K562 (cell line): ENCODE measurements at regions not wholly inside any gene's neighbourhood (a gene's known extent, or its start where the extent isn't known, plus 50 kb on each side); places are given as distances from the start of the nearest gene placed in this dataset.

Source experiments
- ATAC-seq: fragments of 200-7000 bp; cut with Tn5 transposase; 3 replicates; pipeline ENCODE4 v1.9.1; 2020; ENCODE audit warnings: moderate library complexity
- BruUV-seq: library from RNA; stranded (reverse); fragments of 400-500 nt; replicated peaks from 2 replicates; lab custom pipeline; 2021; lab: Mats Ljungman, UMichigan
- CTCF ChIA-PET: fragments of 300-600 bp; formaldehyde crosslinking; extraction: SDS; loops from one replicate; lab custom pipeline; 2021; ENCODE audit warnings: low intra/inter-chr PET ratio; lab: Yijun Ruan, JAX
- POLR2A ChIA-PET: fragments of 300-600, 350-650 bp; sonication (Branson Sonifier 250); formaldehyde crosslinking; extraction: SDS; loops from one replicate; lab custom pipeline; 2021; ENCODE audit warnings: antibody characterized with exemption, inconsistent platforms; lab: Yijun Ruan, JAX
- DNase-seq, 4 experiments: peaks; one replicate each; pipeline versions ENCODE4 v3.0.0 to v3.0.0-alpha.2; 2011 to 2018; ENCODE audit warnings: low spot score in 3 of 4, mixed read lengths in 3 of 4; ENCODE audit errors: extremely low read depth in 1 of 4
- FAIRE-seq: peaks from 2 replicates; lab custom pipeline; 2011; peaks lifted over from hg19 to GRCh38; lab: Jason Lieb, UNC
- H2AFZ ChIP-seq: 2 replicates; pipeline ENCODE4 v1.6.0; 2011; ENCODE audit warnings: low read depth, low read length, control low read depth, inconsistent platforms
- H3K27ac ChIP-seq: fragments of 200-600 bp; 3 replicates; pipeline ENCODE4 v1.8.0; 2011; ENCODE audit warnings: low read depth, mild to moderate bottlenecking, control low read depth, inconsistent platforms, low read length, moderate library complexity, mixed read lengths; ENCODE audit errors: extremely low read depth
- H3K27me3 ChIP-seq, 2 experiments: fragments of 300-600 bp in 1 of 2; 2 replicates in 1 of 2; 3 replicates in 1 of 2; pipeline versions ENCODE4 v1.6.0 to v1.8.0; 2011; ENCODE audit warnings: inconsistent platforms in 2 of 2, low read length in 2 of 2, mild to moderate bottlenecking in 1 of 2, mixed read lengths in 1 of 2, moderate library complexity in 1 of 2; ENCODE audit not compliant: control insufficient read depth in 2 of 2, insufficient read depth in 2 of 2
- H3K36me3 ChIP-seq: fragments of 300-600 bp; 3 replicates; pipeline ENCODE4 v1.8.0; 2011; ENCODE audit warnings: mild to moderate bottlenecking, low read length, inconsistent platforms; ENCODE audit not compliant: control insufficient read depth, insufficient read depth
- H3K4me1 ChIP-seq, 2 experiments: fragments of 200-600 bp in 1 of 2; replicated peaks in 1 of 2; 2 replicates in 1 of 2; 3 replicates in 1 of 2; pipeline versions ENCODE4 v1.5.1 to v1.8.0; 2011; ENCODE audit warnings: inconsistent platforms in 2 of 2, low read length in 2 of 2, mild to moderate bottlenecking in 1 of 2, mixed read lengths in 1 of 2, moderate library complexity in 1 of 2; ENCODE audit not compliant: control insufficient read depth in 2 of 2, insufficient read depth in 2 of 2
- H3K4me2 ChIP-seq: 2 replicates; pipeline ENCODE4 v1.6.1; 2011; ENCODE audit warnings: low read length, control low read depth, inconsistent platforms, mixed read lengths; ENCODE audit not compliant: insufficient read depth
- H3K4me3 ChIP-seq: fragments of 200-600 bp; sonication (generic), shearing (Covaris generic); 2 replicates; pipeline ENCODE4 v1.5.1; 2016; ENCODE audit warnings: control low read depth, inconsistent platforms
- H3K79me2 ChIP-seq: fragments of 200-600 bp; 3 replicates; pipeline ENCODE4 v1.8.0; 2011; ENCODE audit warnings: low read length, inconsistent platforms; ENCODE audit not compliant: control insufficient read depth, insufficient read depth
- H3K9ac ChIP-seq, 2 experiments: 2 replicates each; pipeline versions ENCODE4 v1.6.0 to v1.6.1; 2011; ENCODE audit warnings: low read depth in 2 of 2, low read length in 2 of 2, control low read depth in 1 of 2, inconsistent platforms in 1 of 2, mild to moderate bottlenecking in 1 of 2, mixed read lengths in 1 of 2; ENCODE audit not compliant: insufficient read depth in 1 of 2
- H3K9me1 ChIP-seq: one replicate; pipeline ENCODE4 v1.6.0; 2011; ENCODE audit warnings: inconsistent platforms, mild to moderate bottlenecking, low read length, moderate library complexity; ENCODE audit not compliant: control insufficient read depth, insufficient read depth
- H3K9me3 ChIP-seq: replicated peaks from 2 replicates; pipeline ENCODE4 v1.5.1; 2011; ENCODE audit warnings: low read depth, low read length, inconsistent platforms; ENCODE audit not compliant: control insufficient read depth, insufficient read depth
- H4K20me1 ChIP-seq: replicated peaks from 2 replicates; pipeline ENCODE4 v1.6.1; 2011; ENCODE audit warnings: low read length, inconsistent platforms, mixed read lengths; ENCODE audit not compliant: control insufficient read depth, insufficient read depth
- CBFA2T2 ChIP-seq: fragments of 450-650 bp; conservative IDR thresholded peaks from 2 replicates; pipeline ENCODE4 v1.6.1; 2017; ENCODE audit warnings: mild to moderate bottlenecking
- CEBPG ChIP-seq, 3 experiments: fragments of 200-800 bp in 1 of 3; sonication (Bioruptor generic) in 1 of 3; sonication (generic) in 1 of 3; formaldehyde crosslinking in 1 of 3; IDR thresholded peaks in 2 of 3; conservative IDR thresholded peaks in 1 of 3; 2 replicates each; pipeline versions ENCODE4 v1.6.1 to v1.8.0; 2016 to 2022; ENCODE audit warnings: missing compliant biosample characterization in 2 of 3, missing genetic modification characterization in 2 of 3, mild to moderate bottlenecking in 1 of 3, missing genetic modification reagents in 1 of 3
- ETS1 ChIP-seq: conservative IDR thresholded peaks from 2 replicates; pipeline ENCODE4 v1.6.1; 2011; ENCODE audit warnings: low read depth, mild to moderate bottlenecking, low read length; ENCODE audit not compliant: control insufficient read depth
- PCBP2 ChIP-seq: fragments of 200-400 bp; formaldehyde crosslinking; IDR thresholded peaks from 2 replicates; pipeline ENCODE4 v1.6.1; 2018; ENCODE audit warnings: low read length, low read depth, mild to moderate bottlenecking, moderate library complexity; ENCODE audit not compliant: poor library complexity, severe bottlenecking
- POU5F1 ChIP-seq: fragments of 150-350 bp; IDR thresholded peaks from 2 replicates; pipeline ENCODE4 v1.6.1; 2014; ENCODE audit warnings: borderline replicate concordance, low read length, low read depth, mild to moderate bottlenecking; ENCODE audit not compliant: partially characterized antibody
- TSC22D4 ChIP-seq: fragments of 450-650 bp; IDR thresholded peaks from 2 replicates; pipeline ENCODE4 v1.6.1; 2016; ENCODE audit warnings: missing genetic modification characterization, missing biosample characterization, control low read depth
- WGBS: fragments of 100-300 bp; shearing (Covaris generic); methylation state at CpG from one replicate; pipeline ENCODE4 v1.1.6; 2016; ENCODE audit warnings: low coverage, mixed read lengths; ENCODE audit not compliant: insufficient coverage; ENCODE audit errors: missing lambda C conversion rate; 5-methylcytosine and 5-hydroxymethylcytosine counted together
- in situ Hi-C: fragments of 300-500 bp; cut with MboI; formaldehyde crosslinking; loops from 4 replicates; pipeline ENCODE4 v1.15.0; 2018; ENCODE audit warnings: inconsistent platforms, mixed read lengths
- intact Hi-C: fragments of 100-400 bp; cut with micrococcal nuclease; formaldehyde crosslinking; loops from 2 replicates; pipeline ENCODE4 v1.14.2; 2022

GRCh38 chr21:35811191-35811806, 249.0 kb downstream of the SETD4 start:
- Histone ChIP-seq H3K79me2 (no peaks in the 10 kb centered on the region), H3K27ac (no peak overlapping the region), H3K36me3 (no peaks in the 10 kb centered on the region), H3K4me3 (no peak overlapping the region), H3K9ac (no peak overlapping the region), H3K9me1 (no peaks in the 10 kb centered on the region), H3K27me3 (peaks cover 5% of the 10 kb centered on the region in 2 experiments; a peak in 2 of 5 replicates), H4K20me1 (no peaks in the 10 kb centered on the region), H2AFZ (no peak overlapping the region), H3K4me1 (no peaks in the 10 kb centered on the region), H3K4me2 (no peak overlapping the region), H3K9me3 (no peaks in the 10 kb centered on the region)
- FAIRE-seq: no peak
- ATAC-seq: no peak
- no peak for DNase-seq
- 3% methylated on average over 10 of the region's 10 CpGs for WGBS
- BruUV-seq: no TSS peak
- in situ Hi-C loops (no loop called here), intact Hi-C loops (no loop called here)
- TF ChIP-seq ETS1: no peak
- TF ChIP-seq POU5F1: no peak
- no peak for TF ChIP-seq CBFA2T2
- TF ChIP-seq PCBP2: no peak
- no peak for TF ChIP-seq TSC22D4
- TF ChIP-seq CEBPG (CRISPR knock-in tag; IDR thresholded peaks at IDR 0.05): no peak
- TF ChIP-seq CEBPG (tag; conservative IDR thresholded peaks at IDR 0.05 in 1 of 2, IDR thresholded peaks at IDR 0.05 in 1 of 2): no peak
- ChIA-PET POLR2A (interaction anchor here (0.6 kb wide), 1 partner anchor 40 kb away, joined by 3 read pairs; no protein-coding TSS in a partner anchor), CTCF (no interaction called here)
